Fibroblast of lung (primary cell): ENCODE measurements at regions not wholly inside any gene's neighbourhood (a gene's known extent, or its start where the extent isn't known, plus 50 kb on each side); places are given as distances from the start of the nearest gene placed in this dataset.

Source experiments
- CTCF ChIP-seq, 2 donors: IDR thresholded peaks in 1 of 2; conservative IDR thresholded peaks in 1 of 2; 1 replicate in 1 of 2; 2 replicates in 1 of 2; pipeline ENCODE4 v1.5.1; 2011 to 2012; ENCODE audit warnings: low read length in 2 of 2, control low read depth in 1 of 2, inconsistent platforms in 1 of 2, low read depth in 1 of 2, mild to moderate bottlenecking in 1 of 2
- EZH2 ChIP-seq: IDR thresholded peaks from 2 replicates; pipeline ENCODE4 v1.5.1; 2012; ENCODE audit warnings: low read length, control low read depth, mild to moderate bottlenecking; ENCODE audit errors: missing control alignments

GRCh38 chr3:104347291-104347690 lies 1019.4 kb upstream of the ALCAM start:
- TF ChIP-seq CTCF (conservative IDR thresholded peaks at IDR 0.05 in 1 of 2, IDR thresholded peaks at IDR 0.05 in 1 of 2; ENCODE audit: low read depth in 1 of 2, low read length in 2 of 2) (no peak), EZH2 (no peak)
